K562 (cell line): ENCODE measurements at regions not wholly inside any gene's neighbourhood (a gene's known extent, or its start where the extent isn't known, plus 50 kb on each side); places are given as distances from the start of the nearest gene placed in this dataset.
"Not testable (repeated sequence)": the region's sequence is repeated elsewhere in the genome, so short reads cannot be mapped to it uniquely, and the experiment has no call there.

ENCODE experiments used
- ATAC-seq: fragments of 200-7000 bp; cut with Tn5 transposase; 3 replicates; pipeline ENCODE4 v1.9.1; 2020; ENCODE audit warnings: moderate library complexity
- BruUV-seq: library from RNA; stranded (reverse); fragments of 400-500 nt; replicated peaks from 2 replicates; lab custom pipeline; 2021; lab: Mats Ljungman, UMichigan
- CTCF ChIA-PET: fragments of 300-600 bp; formaldehyde crosslinking; extraction: SDS; loops from one replicate; lab custom pipeline; 2021; ENCODE audit warnings: low intra/inter-chr PET ratio; lab: Yijun Ruan, JAX
- POLR2A ChIA-PET: fragments of 300-600, 350-650 bp; sonication (Branson Sonifier 250); formaldehyde crosslinking; extraction: SDS; loops from one replicate; lab custom pipeline; 2021; ENCODE audit warnings: antibody characterized with exemption, inconsistent platforms; lab: Yijun Ruan, JAX
- DNase-seq, 4 experiments: peaks; one replicate each; pipeline versions ENCODE4 v3.0.0 to v3.0.0-alpha.2; 2011 to 2018; ENCODE audit warnings: low spot score in 3 of 4, mixed read lengths in 3 of 4; ENCODE audit errors: extremely low read depth in 1 of 4
- FAIRE-seq: peaks from 2 replicates; lab custom pipeline; 2011; peaks lifted over from hg19 to GRCh38; lab: Jason Lieb, UNC
- H2AFZ ChIP-seq: 2 replicates; pipeline ENCODE4 v1.6.0; 2011; ENCODE audit warnings: low read depth, low read length, control low read depth, inconsistent platforms
- H3K27ac ChIP-seq: fragments of 200-600 bp; 3 replicates; pipeline ENCODE4 v1.8.0; 2011; ENCODE audit warnings: low read depth, mild to moderate bottlenecking, control low read depth, inconsistent platforms, low read length, moderate library complexity, mixed read lengths; ENCODE audit errors: extremely low read depth
- H3K27me3 ChIP-seq, 2 experiments: fragments of 300-600 bp in 1 of 2; 2 replicates in 1 of 2; 3 replicates in 1 of 2; pipeline versions ENCODE4 v1.6.0 to v1.8.0; 2011; ENCODE audit warnings: inconsistent platforms in 2 of 2, low read length in 2 of 2, mild to moderate bottlenecking in 1 of 2, mixed read lengths in 1 of 2, moderate library complexity in 1 of 2; ENCODE audit not compliant: control insufficient read depth in 2 of 2, insufficient read depth in 2 of 2
- H3K36me3 ChIP-seq: fragments of 300-600 bp; 3 replicates; pipeline ENCODE4 v1.8.0; 2011; ENCODE audit warnings: mild to moderate bottlenecking, low read length, inconsistent platforms; ENCODE audit not compliant: control insufficient read depth, insufficient read depth
- H3K4me1 ChIP-seq, 2 experiments: fragments of 200-600 bp in 1 of 2; replicated peaks in 1 of 2; 2 replicates in 1 of 2; 3 replicates in 1 of 2; pipeline versions ENCODE4 v1.5.1 to v1.8.0; 2011; ENCODE audit warnings: inconsistent platforms in 2 of 2, low read length in 2 of 2, mild to moderate bottlenecking in 1 of 2, mixed read lengths in 1 of 2, moderate library complexity in 1 of 2; ENCODE audit not compliant: control insufficient read depth in 2 of 2, insufficient read depth in 2 of 2
- H3K4me2 ChIP-seq: 2 replicates; pipeline ENCODE4 v1.6.1; 2011; ENCODE audit warnings: low read length, control low read depth, inconsistent platforms, mixed read lengths; ENCODE audit not compliant: insufficient read depth
- H3K4me3 ChIP-seq: fragments of 200-600 bp; sonication (generic), shearing (Covaris generic); 2 replicates; pipeline ENCODE4 v1.5.1; 2016; ENCODE audit warnings: control low read depth, inconsistent platforms
- H3K79me2 ChIP-seq: fragments of 200-600 bp; 3 replicates; pipeline ENCODE4 v1.8.0; 2011; ENCODE audit warnings: low read length, inconsistent platforms; ENCODE audit not compliant: control insufficient read depth, insufficient read depth
- H3K9ac ChIP-seq, 2 experiments: 2 replicates each; pipeline versions ENCODE4 v1.6.0 to v1.6.1; 2011; ENCODE audit warnings: low read depth in 2 of 2, low read length in 2 of 2, control low read depth in 1 of 2, inconsistent platforms in 1 of 2, mild to moderate bottlenecking in 1 of 2, mixed read lengths in 1 of 2; ENCODE audit not compliant: insufficient read depth in 1 of 2
- H3K9me1 ChIP-seq: one replicate; pipeline ENCODE4 v1.6.0; 2011; ENCODE audit warnings: inconsistent platforms, mild to moderate bottlenecking, low read length, moderate library complexity; ENCODE audit not compliant: control insufficient read depth, insufficient read depth
- H3K9me3 ChIP-seq: replicated peaks from 2 replicates; pipeline ENCODE4 v1.5.1; 2011; ENCODE audit warnings: low read depth, low read length, inconsistent platforms; ENCODE audit not compliant: control insufficient read depth, insufficient read depth
- H4K20me1 ChIP-seq: replicated peaks from 2 replicates; pipeline ENCODE4 v1.6.1; 2011; ENCODE audit warnings: low read length, inconsistent platforms, mixed read lengths; ENCODE audit not compliant: control insufficient read depth, insufficient read depth
- CEBPG ChIP-seq, 3 experiments: fragments of 200-800 bp in 1 of 3; sonication (Bioruptor generic) in 1 of 3; sonication (generic) in 1 of 3; formaldehyde crosslinking in 1 of 3; IDR thresholded peaks in 2 of 3; conservative IDR thresholded peaks in 1 of 3; 2 replicates each; pipeline versions ENCODE4 v1.6.1 to v1.8.0; 2016 to 2022; ENCODE audit warnings: missing compliant biosample characterization in 2 of 3, missing genetic modification characterization in 2 of 3, mild to moderate bottlenecking in 1 of 3, missing genetic modification reagents in 1 of 3
- POLR2A ChIP-seq: fragments of 450-650 bp; conservative IDR thresholded peaks from 2 replicates; pipeline ENCODE4 v1.6.1; 2016
- YBX1 ChIP-seq: fragments of 450-650 bp; IDR thresholded peaks from 2 replicates; pipeline ENCODE4 v1.7.1; 2016; ENCODE audit warnings: mild to moderate bottlenecking
- ZNF146 ChIP-seq: IDR thresholded peaks from one replicate; pipeline ENCODE4 v1.6.1; 2018; ENCODE audit warnings: missing compliant biosample characterization; ENCODE audit not compliant: unreplicated experiment
- WGBS: fragments of 100-300 bp; shearing (Covaris generic); methylation state at CpG from one replicate; pipeline ENCODE4 v1.1.6; 2016; ENCODE audit warnings: low coverage, mixed read lengths; ENCODE audit not compliant: insufficient coverage; ENCODE audit errors: missing lambda C conversion rate; 5-methylcytosine and 5-hydroxymethylcytosine counted together
- in situ Hi-C: fragments of 300-500 bp; cut with MboI; formaldehyde crosslinking; loops from 4 replicates; pipeline ENCODE4 v1.15.0; 2018; ENCODE audit warnings: inconsistent platforms, mixed read lengths
- intact Hi-C: fragments of 100-400 bp; cut with micrococcal nuclease; formaldehyde crosslinking; loops from 2 replicates; pipeline ENCODE4 v1.14.2; 2022

- POLR2A ChIA-PET, H3K79me2 ChIP-seq, H3K9me3 ChIP-seq, CTCF ChIA-PET, H3K4me2 ChIP-seq, H3K27ac ChIP-seq, H4K20me1 ChIP-seq, H3K4me3 ChIP-seq, H3K4me1 ChIP-seq, H2AFZ ChIP-seq, H3K9me1 ChIP-seq, H3K9ac ChIP-seq, BruUV-seq, in situ Hi-C loops, H3K36me3 ChIP-seq, ATAC-seq, intact Hi-C loops, FAIRE-seq, DNase-seq: not testable (repeated sequence)
- peaks cover 20 to 25% of the 10 kb centered on the region in 2 experiments for H3K27me3 ChIP-seq
- WGBS, result 2% methylated on average over 2 of the region's 2 CpGs
- peak; percentile 75 for TF ChIP-seq ZNF146 (CRISPR knock-in tag)
Observed at GRCh38 chr5:10883945-10884344, 122.9 kb upstream of the DAP start.

GRCh38 chr5:10880934-10881333 is 119.9 kb upstream of the DAP start:
- no peak for ATAC-seq
- H3K27me3 ChIP-seq, result peaks cover 24 to 30% of the 10 kb centered on the region in 2 experiments
- H3K9ac ChIP-seq, result no peak overlapping the region
- BruUV-seq, result no TSS peak
- no peak overlapping the region for H3K4me2 ChIP-seq
- in situ Hi-C loops (no loop called here), intact Hi-C loops (no loop called here)
- H3K4me3 ChIP-seq, result no peak overlapping the region
- no peaks in the 10 kb centered on the region for H3K9me1 ChIP-seq
- CTCF ChIA-PET, result no interaction called here
- no peaks in the 10 kb centered on the region for H3K36me3 ChIP-seq
- no peak for FAIRE-seq
- H3K79me2 ChIP-seq, result no peaks in the 10 kb centered on the region
- no peak overlapping the region for H3K27ac ChIP-seq
- no peak for DNase-seq
- POLR2A ChIA-PET, result no interaction called here
- TF ChIP-seq CEBPG (CRISPR knock-in tag; IDR thresholded peaks at IDR 0.05) (no peak), CEBPG (tag; conservative IDR thresholded peaks at IDR 0.05 in 1 of 2, IDR thresholded peaks at IDR 0.05 in 1 of 2) (0 out of 4 replicates have a peak, but pooled peaks have one; percentile 16 to 37), YBX1 (no peak), POLR2A (no peak)
- TF ChIP-seq, all 486 proteins: peak for 1
- Histone ChIP-seq H3K4me1 (no peaks in the 10 kb centered on the region), H3K9me3 (no peaks in the 10 kb centered on the region), H2AFZ (no peak overlapping the region), H4K20me1 (no peaks in the 10 kb centered on the region)
- WGBS, result 0% methylated on average over 4 of the region's 4 CpGs

GRCh38 chr5:10876996-10877395 is 116.0 kb upstream of the DAP start:
- peaks cover 25 to 27% of the 10 kb centered on the region in 2 experiments for H3K27me3 ChIP-seq
- H4K20me1 ChIP-seq, H2AFZ ChIP-seq, H3K4me2 ChIP-seq, FAIRE-seq, intact Hi-C loops, H3K4me3 ChIP-seq, BruUV-seq, H3K36me3 ChIP-seq, H3K9me3 ChIP-seq, ATAC-seq, H3K4me1 ChIP-seq, DNase-seq, CTCF ChIA-PET, POLR2A ChIA-PET, H3K9ac ChIP-seq, H3K79me2 ChIP-seq, H3K9me1 ChIP-seq, in situ Hi-C loops, H3K27ac ChIP-seq: not testable (repeated sequence)
- WGBS, result 0% methylated on average over 4 of the region's 4 CpGs
